Peyer's patch (tissue), 4 donors: ENCODE measurements at regions not wholly inside any gene's neighbourhood (a gene's known extent, or its start where the extent isn't known, plus 50 kb on each side); places are given as distances from the start of the nearest gene placed in this dataset.

Experiments
- DNase-seq, 3 donors: peaks; one replicate each; pipeline ENCODE4 v3.0.0-alpha.2; 2017 to 2019
- H3K27ac ChIP-seq, 4 donors: fragments of 200-600 bp; sonication (generic); one replicate each; pipeline ENCODE4 v1.5.1; 2016 to 2019
- H3K27me3 ChIP-seq, 2 donors: fragments of 200-600 bp; sonication (generic); one replicate each; pipeline ENCODE4 v1.5.1; 2019
- H3K36me3 ChIP-seq, 3 donors: fragments of 200-600 bp; sonication (generic); one replicate each; pipeline ENCODE4 v1.5.1; 2016 to 2019
- H3K4me1 ChIP-seq, 4 donors: fragments of 200-600 bp; sonication (generic); one replicate each; pipeline ENCODE4 v1.5.1; 2016 to 2019
- H3K4me3 ChIP-seq, 4 donors: fragments of 200-600 bp; sonication (generic); 1 replicate in 3 of 4; 2 replicates in 1 of 4; pipeline ENCODE4 v1.5.1; 2016 to 2019; ENCODE audit warnings: mild to moderate bottlenecking in 1 of 4
- H3K9me3 ChIP-seq, 4 donors: fragments of 200-600 bp; sonication (generic); one replicate each; pipeline ENCODE4 v1.5.1; 2016 to 2019; ENCODE audit warnings: mild to moderate bottlenecking in 1 of 4
- POLR2A ChIP-seq, 2 donors: fragments of 450-650 bp; IDR thresholded peaks; one replicate each; pipeline ENCODE4 v1.5.1; 2017; ENCODE audit warnings: antibody characterized with exemption in 2 of 2, mild to moderate bottlenecking in 2 of 2, moderate library complexity in 2 of 2
- TF ChIP-seq, protein P1 (sequence below), 6 experiments: fragments of 450-650 bp in 4 of 6; fragments of 200-600 bp in 2 of 6; sonication (generic) in 1 of 6; IDR thresholded peaks; one replicate each; pipeline ENCODE4 v1.5.1; 2017 to 2019; ENCODE audit warnings: antibody characterized with exemption in 6 of 6, mild to moderate bottlenecking in 3 of 6, moderate library complexity in 1 of 6

DNA sequence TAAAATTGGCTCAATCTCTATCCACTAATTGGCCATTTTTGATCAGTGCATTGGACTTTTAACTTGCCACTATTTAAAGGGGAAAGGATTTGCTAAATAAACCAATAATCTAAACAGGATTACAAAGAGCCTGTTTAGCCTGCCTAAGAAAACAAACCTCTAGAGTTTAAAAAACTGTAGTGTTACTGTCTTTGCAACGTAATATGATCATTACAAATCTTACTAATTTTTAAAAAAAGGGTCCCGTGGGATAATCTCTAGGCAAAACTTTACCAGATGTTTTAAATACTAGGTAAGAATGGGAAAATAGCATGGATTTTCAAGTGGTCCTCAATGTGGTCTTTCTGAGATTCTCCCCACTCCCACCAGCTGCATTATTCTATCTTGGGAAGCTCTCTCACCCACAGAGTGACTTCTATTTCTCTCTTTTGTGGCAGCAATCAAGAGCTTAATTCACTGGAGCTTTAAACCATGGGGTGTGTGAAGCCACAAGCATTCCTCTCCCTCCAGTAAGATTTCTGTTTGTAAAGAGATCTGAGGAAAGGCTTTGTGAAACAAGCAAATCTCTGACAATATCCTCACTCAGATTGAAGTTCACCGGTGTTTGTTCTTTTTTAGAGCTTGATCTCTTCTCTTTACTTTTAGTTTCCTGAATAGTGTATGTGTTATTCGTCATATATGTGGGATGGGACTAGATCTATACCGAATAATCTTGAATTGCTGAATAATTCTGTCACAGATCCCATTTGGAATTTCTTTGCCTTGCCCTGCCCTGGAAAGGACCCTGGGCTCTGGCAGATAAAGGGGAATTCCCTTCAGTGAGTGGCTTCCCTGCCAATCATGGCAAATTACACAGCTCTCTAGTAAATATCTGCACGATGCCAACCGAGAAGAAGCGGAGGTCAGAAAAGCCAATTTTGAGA is 132.2 kb downstream of the TLR5 start:
- no peak overlapping the region for H3K4me3 ChIP-seq
- no peaks in the 10 kb centered on the region for H3K27me3 ChIP-seq
- no peak overlapping the region for H3K27ac ChIP-seq
- H3K4me1 ChIP-seq, result no peaks in the 10 kb centered on the region
- H3K36me3 ChIP-seq, result peaks cover 0 to 3% (median 0%) of the 10 kb centered on the region in 3 donors
- no peak for TF ChIP-seq POLR2A (IDR thresholded peaks at IDR 0.05)
- TF ChIP-seq, protein P1, sequence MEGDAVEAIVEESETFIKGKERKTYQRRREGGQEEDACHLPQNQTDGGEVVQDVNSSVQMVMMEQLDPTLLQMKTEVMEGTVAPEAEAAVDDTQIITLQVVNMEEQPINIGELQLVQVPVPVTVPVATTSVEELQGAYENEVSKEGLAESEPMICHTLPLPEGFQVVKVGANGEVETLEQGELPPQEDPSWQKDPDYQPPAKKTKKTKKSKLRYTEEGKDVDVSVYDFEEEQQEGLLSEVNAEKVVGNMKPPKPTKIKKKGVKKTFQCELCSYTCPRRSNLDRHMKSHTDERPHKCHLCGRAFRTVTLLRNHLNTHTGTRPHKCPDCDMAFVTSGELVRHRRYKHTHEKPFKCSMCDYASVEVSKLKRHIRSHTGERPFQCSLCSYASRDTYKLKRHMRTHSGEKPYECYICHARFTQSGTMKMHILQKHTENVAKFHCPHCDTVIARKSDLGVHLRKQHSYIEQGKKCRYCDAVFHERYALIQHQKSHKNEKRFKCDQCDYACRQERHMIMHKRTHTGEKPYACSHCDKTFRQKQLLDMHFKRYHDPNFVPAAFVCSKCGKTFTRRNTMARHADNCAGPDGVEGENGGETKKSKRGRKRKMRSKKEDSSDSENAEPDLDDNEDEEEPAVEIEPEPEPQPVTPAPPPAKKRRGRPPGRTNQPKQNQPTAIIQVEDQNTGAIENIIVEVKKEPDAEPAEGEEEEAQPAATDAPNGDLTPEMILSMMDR (IDR thresholded peaks at IDR 0.05), result no peak
- DNase-seq, result no peak
- H3K9me3 ChIP-seq, result no peaks in the 10 kb centered on the region

DNA sequence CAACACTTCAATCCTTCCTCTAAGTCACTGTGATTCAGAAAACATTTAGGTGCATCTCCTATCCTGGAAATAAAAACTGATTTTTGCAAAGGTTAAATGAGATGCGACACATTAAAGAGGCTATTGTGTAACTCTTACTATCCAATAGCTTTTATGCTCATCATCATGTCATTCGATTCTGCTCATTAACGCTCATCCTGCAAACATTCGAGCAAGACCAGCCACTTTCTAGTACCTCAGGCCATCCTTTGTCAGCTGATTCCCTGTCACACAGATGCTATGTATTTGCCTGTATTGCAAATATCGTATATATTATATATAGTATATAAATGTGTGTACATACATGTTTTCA is 131.6 kb downstream of the TLR5 start:
- Histone ChIP-seq H3K9me3 (no peaks in the 10 kb centered on the region), H3K27me3 (no peaks in the 10 kb centered on the region), H3K4me1 (no peaks in the 10 kb centered on the region), H3K4me3 (no peak overlapping the region), H3K36me3 (peaks cover 0 to 2% (median 0%) of the 10 kb centered on the region in 3 donors), H3K27ac (no peak overlapping the region)
- no peak for DNase-seq
- TF ChIP-seq, protein P1 (IDR thresholded peaks at IDR 0.05), result no peak
- TF ChIP-seq POLR2A (IDR thresholded peaks at IDR 0.05), result no peak

DNA sequence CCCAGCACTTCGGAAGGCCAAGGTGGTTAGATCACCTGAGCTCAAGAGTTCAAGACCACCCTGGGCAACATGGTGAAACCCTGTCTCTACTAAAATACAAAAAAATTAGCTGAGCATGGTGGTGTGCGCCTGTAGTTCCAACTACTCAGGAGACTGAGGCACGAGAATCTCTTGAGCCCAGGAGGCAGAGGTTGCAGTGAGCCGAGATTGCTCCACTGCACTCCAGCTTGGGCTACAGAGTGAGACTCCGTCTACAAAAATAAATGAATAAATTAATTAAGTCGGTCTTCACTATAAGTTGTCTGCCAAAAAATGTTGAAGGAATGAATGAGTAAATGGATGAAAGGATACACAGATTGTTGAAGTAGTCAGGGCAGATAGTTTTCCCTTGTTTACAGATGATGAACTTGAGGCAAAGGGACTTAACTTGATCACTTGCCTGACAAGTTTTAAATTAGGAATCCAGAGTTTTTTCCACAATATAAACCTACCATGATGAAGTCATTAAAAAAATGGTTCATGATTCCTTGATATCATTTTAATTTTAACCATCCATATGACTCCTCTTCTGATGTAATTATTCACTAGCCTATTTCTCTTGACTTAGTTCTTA is 130.8 kb downstream of the TLR5 start:
- no peak overlapping the region for H3K4me3 ChIP-seq
- no peak overlapping the region for H3K27ac ChIP-seq
- H3K27me3 ChIP-seq, result no peaks in the 10 kb centered on the region
- no peaks in the 10 kb centered on the region for H3K4me1 ChIP-seq
- no peak for DNase-seq
- no peak for TF ChIP-seq POLR2A (IDR thresholded peaks at IDR 0.05)
- TF ChIP-seq, protein P1 (IDR thresholded peaks at IDR 0.05), result no peak
- H3K36me3 ChIP-seq, result no peaks in the 10 kb centered on the region
- no peaks in the 10 kb centered on the region for H3K9me3 ChIP-seq

DNA sequence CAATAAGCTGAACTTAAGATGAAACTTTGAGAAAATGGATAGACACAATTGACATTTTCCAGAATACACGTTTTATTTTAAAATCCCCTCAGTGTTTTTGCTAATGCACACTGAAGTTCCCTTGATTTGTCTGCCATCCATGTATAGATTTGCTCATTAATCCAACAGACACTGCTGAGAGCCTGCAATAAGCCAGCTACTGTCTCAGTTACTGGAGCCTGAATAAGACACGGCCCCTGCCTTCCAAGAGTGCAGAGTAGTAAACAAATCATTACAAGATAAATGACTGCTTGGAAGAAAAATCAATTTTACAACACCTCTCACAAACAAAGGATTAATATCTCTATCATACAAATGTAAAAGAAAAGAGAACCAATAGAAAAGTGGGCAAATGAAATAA is 130.1 kb downstream of the TLR5 start:
- Histone ChIP-seq H3K4me3 (no peak overlapping the region), H3K36me3 (no peaks in the 10 kb centered on the region), H3K27ac (no peak overlapping the region), H3K27me3 (no peaks in the 10 kb centered on the region), H3K9me3 (no peaks in the 10 kb centered on the region), H3K4me1 (no peaks in the 10 kb centered on the region)
- no peak for TF ChIP-seq POLR2A (IDR thresholded peaks at IDR 0.05)
- TF ChIP-seq, protein P1 (IDR thresholded peaks at IDR 0.05), result no peak
- no peak for DNase-seq

DNA sequence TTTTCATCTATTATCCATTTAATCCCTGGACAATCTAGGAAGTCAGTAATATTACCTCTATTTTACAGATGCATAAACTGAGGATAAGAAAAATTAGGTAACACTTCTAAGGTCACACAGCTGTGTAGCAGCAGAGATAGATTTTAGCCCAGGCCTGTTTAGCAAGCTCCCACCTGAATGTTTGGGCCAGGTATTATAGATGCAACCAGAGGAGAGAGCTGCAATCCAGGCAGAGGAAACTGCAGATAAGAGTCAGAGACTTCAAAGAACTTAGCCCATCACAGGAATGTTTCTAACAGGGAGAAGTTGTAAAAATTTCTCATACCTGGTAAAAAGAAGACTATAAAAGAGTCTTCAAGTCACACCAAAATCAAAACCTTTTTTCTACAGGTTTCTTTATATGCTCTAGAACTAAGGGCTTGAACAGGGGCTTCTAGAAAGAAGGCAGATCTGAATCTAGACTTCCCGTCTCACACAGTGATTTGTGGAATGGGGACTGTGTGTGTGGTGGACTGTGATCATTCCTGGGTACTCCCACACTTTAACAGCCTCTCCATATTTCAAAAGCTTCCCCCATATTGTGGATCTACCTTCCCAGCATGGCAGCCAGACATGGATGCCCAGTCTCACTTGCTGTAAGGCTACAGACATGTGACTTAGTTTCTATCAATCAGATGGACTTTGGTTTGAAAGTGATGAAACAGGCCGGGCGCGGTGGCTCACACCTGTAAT is 128.7 kb downstream of the TLR5 start:
- H3K4me3 ChIP-seq, result no peak overlapping the region
- no peak overlapping the region for H3K27ac ChIP-seq
- DNase-seq, result no peak
- TF ChIP-seq, protein P1 (IDR thresholded peaks at IDR 0.05), result no peak
- TF ChIP-seq POLR2A (IDR thresholded peaks at IDR 0.05), result no peak
- H3K27me3 ChIP-seq, result no peaks in the 10 kb centered on the region
- no peaks in the 10 kb centered on the region for H3K4me1 ChIP-seq
- no peaks in the 10 kb centered on the region for H3K36me3 ChIP-seq
- no peaks in the 10 kb centered on the region for H3K9me3 ChIP-seq
